ENCODE measurements at regions not wholly inside any gene's neighbourhood (a gene's known extent, or its start where the extent isn't known, plus 50 kb on each side); places are given as distances from the start of the nearest gene placed in this dataset.

DNA sequence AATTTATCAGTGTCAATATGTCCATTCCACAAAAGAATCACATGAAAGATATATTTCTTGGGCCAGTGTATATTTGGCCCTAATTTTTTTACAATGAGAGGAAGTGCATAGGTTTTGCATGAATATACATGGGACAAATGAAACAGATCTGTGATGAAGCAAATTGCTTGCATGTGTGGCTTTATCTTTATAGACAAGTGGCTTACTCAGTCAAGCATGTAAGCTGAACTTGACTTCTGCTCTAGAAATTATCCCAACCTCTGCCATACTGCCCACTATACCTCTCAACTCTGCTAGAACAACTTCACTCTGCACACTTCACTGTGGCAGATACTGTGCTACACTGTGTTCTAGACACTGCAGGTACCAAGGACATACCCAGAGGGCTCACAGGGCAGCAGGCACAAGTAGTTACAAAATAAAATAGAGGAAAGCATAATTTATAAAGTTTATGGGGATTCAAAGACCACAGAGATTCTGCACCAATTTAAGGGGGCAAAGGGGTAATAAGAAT lies 349.2 kb upstream of the HSF2 start:
- Histone ChIP-seq H3K4me1 (no peaks in the 10 kb centered on the region), H3K27me3 (ENCODE audit: low read depth) (no peaks in the 10 kb centered on the region), H3K4me3 (no peak overlapping the region), H3K9me3 (no peaks in the 10 kb centered on the region), H3K27ac (no peak overlapping the region), H3K36me3 (no peaks in the 10 kb centered on the region)
- DNase-seq (no peak), ATAC-seq (no peak)
- intact Hi-C loops (cut with DNase I): no loop called here
- TF ChIP-seq, protein P1, sequence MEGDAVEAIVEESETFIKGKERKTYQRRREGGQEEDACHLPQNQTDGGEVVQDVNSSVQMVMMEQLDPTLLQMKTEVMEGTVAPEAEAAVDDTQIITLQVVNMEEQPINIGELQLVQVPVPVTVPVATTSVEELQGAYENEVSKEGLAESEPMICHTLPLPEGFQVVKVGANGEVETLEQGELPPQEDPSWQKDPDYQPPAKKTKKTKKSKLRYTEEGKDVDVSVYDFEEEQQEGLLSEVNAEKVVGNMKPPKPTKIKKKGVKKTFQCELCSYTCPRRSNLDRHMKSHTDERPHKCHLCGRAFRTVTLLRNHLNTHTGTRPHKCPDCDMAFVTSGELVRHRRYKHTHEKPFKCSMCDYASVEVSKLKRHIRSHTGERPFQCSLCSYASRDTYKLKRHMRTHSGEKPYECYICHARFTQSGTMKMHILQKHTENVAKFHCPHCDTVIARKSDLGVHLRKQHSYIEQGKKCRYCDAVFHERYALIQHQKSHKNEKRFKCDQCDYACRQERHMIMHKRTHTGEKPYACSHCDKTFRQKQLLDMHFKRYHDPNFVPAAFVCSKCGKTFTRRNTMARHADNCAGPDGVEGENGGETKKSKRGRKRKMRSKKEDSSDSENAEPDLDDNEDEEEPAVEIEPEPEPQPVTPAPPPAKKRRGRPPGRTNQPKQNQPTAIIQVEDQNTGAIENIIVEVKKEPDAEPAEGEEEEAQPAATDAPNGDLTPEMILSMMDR (IDR thresholded peaks at IDR 0.05): no peak

DNA sequence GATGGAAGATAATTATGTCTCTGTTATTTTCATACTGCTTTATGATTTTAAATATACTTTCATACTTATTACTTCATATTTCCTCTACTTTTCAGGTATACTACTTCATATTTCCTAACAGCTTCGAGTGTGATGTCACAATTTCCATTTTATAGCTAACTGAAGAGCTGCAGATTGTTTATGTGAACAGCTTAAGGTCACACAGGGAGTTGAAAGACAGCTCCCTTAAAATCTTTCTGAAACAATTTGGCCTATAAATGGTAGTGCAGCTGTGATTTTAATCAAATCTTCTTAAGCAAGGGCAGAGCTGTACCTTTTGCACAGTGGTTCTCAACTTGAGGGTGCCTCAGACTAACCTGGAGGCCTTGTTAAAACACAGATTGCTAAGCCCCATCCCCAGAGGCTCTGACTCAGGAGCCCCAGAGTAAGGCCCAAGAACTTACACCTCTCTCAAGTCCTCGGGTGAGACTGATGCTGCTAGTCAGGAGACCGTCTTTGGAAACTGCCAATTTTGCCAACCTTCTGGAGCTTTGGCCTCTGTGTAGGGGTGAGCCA lies 347.0 kb upstream of the HSF2 start:
- H3K9me3 ChIP-seq: no peaks in the 10 kb centered on the region
- no peak overlapping the region for H3K27ac ChIP-seq
- no peaks in the 10 kb centered on the region for H3K27me3 ChIP-seq (ENCODE audit: low read depth)
- TF ChIP-seq, protein P1 (IDR thresholded peaks at IDR 0.05): no peak
- intact Hi-C loops (cut with DNase I): no loop called here
- ATAC-seq (no peak), DNase-seq (no peak)
- H3K4me1 ChIP-seq: no peaks in the 10 kb centered on the region
- no peak overlapping the region for H3K4me3 ChIP-seq
- H3K36me3 ChIP-seq: no peaks in the 10 kb centered on the region

DNA sequence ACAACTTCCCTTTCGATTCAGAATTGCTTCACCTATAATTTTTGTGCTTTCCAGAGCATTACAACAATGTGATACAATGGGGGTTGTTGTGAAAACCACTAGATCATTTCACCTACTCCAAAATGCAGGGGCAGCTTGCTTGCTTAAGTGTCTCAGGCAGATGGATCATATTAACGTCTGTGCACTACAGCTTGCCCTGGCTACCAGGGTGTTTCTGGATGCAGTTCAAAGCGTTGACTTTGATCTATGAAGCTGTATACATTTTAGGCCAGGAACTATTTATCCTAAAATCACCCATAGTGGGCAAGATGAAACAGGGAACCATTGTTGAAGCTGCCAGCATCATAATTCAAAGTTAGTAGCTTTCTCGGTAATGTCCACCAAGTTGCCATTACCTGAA lies 339.5 kb upstream of the HSF2 start:
- TF ChIP-seq, protein P1 (IDR thresholded peaks at IDR 0.05): no peak
- no peaks in the 10 kb centered on the region for H3K36me3 ChIP-seq
- no peak overlapping the region for H3K4me3 ChIP-seq
- no peak for ATAC-seq
- H3K27ac ChIP-seq: no peak overlapping the region
- no peaks in the 10 kb centered on the region for H3K27me3 ChIP-seq (ENCODE audit: low read depth)
- DNase-seq: no peak
- intact Hi-C loops (cut with DNase I): no loop called here
- no peaks in the 10 kb centered on the region for H3K9me3 ChIP-seq
- no peaks in the 10 kb centered on the region for H3K4me1 ChIP-seq

DNA sequence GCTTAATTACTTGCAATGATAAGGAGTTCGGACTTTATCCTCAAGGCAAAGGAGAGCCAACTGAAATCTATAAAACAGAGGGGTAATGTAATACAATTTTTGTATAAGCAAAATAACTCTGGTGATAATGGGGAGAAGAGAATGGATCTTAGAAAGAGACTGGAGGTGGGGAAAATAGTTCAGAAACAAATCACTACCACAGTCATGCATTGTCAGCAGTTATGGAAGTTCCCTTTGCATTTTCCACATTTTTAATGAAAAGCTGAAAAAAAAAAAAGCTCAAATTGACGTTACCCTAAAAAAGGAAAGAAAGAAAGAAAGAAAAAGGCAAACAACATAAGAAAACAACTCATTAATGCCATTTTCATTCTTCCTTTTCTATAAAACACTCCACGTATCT lies 337.6 kb upstream of the HSF2 start:
- H3K36me3 ChIP-seq: no peaks in the 10 kb centered on the region
- intact Hi-C loops (cut with DNase I): no loop called here
- DNase-seq: no peak
- no peak overlapping the region for H3K27ac ChIP-seq
- no peaks in the 10 kb centered on the region for H3K27me3 ChIP-seq (ENCODE audit: low read depth)
- TF ChIP-seq, protein P1 (IDR thresholded peaks at IDR 0.05): no peak
- no peak overlapping the region for H3K4me3 ChIP-seq
- no peaks in the 10 kb centered on the region for H3K4me1 ChIP-seq
- no peak for ATAC-seq
- no peaks in the 10 kb centered on the region for H3K9me3 ChIP-seq

DNA sequence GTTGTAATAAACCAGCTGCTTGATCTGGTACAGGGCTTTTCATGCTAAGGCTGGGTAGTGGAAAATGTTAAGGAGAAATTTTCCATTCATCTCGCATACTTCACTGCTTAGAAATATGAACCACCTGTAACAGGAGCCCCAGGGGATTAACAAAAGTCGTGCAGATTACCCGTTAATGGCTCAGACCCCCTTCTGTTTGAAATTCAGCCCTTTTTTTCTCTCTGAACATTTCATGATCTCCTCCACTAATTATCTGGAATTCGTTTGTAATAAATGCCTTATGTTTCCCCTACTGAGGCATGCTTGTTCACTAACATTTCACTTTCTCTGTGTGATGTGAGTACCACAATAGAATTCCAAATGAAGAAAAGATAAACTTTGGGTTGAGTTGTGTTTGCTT lies 336.4 kb upstream of the HSF2 start:
- ATAC-seq (no peak), DNase-seq (no peak)
- H3K36me3 ChIP-seq: no peaks in the 10 kb centered on the region
- H3K27ac ChIP-seq: no peak overlapping the region
- no peaks in the 10 kb centered on the region for H3K4me1 ChIP-seq
- H3K27me3 ChIP-seq (ENCODE audit: low read depth): no peaks in the 10 kb centered on the region
- intact Hi-C loops (cut with DNase I): no loop called here
- H3K9me3 ChIP-seq: no peaks in the 10 kb centered on the region
- TF ChIP-seq, protein P1 (IDR thresholded peaks at IDR 0.05): no peak
- H3K4me3 ChIP-seq: no peak overlapping the region

Measured in lower lobe of right lung (tissue), 2 donors.